Cardiac septum (tissue), 1 donor: ENCODE measurements at regions not wholly inside any gene's neighbourhood (a gene's known extent, or its start where the extent isn't known, plus 50 kb on each side); places are given as distances from the start of the nearest gene placed in this dataset.
"Not testable (repeated sequence)": the region's sequence is repeated elsewhere in the genome, so short reads cannot be mapped to it uniquely, and the experiment has no call there.

Experiments
- DNase-seq: peaks from one replicate; pipeline ENCODE4 v3.0.0-alpha.2; 2020; ENCODE audit warnings: low spot score
- intact Hi-C: fragments of 100-400 bp; cut with DNase I; formaldehyde crosslinking; loops from one replicate; pipeline ENCODE4 v1.14.0; 2022
- donor health status: DM: no; HTN: no; CAD: no.

DNA sequence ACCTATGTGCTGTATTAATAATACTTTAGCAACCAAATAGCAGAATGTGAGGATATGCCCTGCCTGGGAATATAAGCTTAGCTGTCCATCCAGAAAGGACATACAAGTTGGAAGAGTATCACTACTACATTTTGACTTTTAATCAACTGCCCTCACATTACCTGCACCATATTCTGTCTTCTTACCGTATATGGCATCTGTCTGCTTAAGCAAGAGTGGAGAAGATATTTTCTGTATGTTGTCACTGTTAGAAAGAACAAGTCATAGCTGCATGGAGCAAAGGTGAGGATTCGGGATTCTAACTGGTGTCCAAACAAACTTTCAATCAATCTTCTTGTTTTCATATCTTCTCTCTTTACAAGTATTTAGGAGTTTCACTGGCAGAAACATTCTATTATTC lies 929.5 kb upstream of the ROBO1 start:
- intact Hi-C loops, result no loop called here
- DNase-seq, result no peak

DNA sequence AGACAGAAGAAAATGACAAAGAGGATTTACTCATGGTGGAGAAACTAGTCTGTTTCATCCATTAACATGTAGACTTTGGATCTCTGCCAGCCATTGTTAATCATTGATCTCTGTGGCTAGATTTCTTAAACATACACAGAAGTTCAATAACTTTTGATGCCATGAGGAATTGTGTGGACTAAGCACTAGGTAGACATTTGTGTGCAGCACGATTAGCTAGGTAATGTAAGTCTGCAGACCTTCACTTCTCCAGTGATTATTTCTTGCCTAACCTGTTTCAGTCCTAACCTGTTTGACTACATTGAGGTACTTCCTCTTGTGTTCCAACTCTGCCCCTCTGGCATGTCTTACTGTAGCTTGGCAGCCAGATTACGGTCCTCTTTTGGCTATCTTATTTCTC lies 928.5 kb upstream of the ROBO1 start:
- intact Hi-C loops, result no loop called here
- DNase-seq, result no peak

GRCh38 chr3:80688814-80689213 lies 921.0 kb upstream of the ROBO1 start:
- DNase-seq, result no peak
- intact Hi-C loops, result no loop called here

DNA sequence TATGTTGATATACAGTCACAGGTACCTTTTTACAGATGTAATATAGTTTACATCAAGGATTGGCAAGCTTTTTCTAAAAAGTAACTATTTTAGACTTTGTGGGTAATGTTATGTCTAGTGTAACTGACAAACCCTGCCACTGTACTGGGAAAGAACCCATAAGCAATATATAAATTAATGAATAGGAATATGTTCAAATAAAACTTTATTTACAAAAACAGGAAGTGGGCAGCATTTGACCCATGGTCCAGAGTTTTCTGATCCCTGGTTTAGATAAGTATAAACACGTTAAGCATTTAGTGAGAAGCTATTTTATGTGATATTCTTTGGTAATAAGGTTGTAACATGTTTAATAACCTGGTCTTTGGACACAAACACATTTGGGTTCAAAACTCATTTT lies 915.2 kb upstream of the ROBO1 start:
- no peak for DNase-seq
- intact Hi-C loops, result no loop called here

DNA sequence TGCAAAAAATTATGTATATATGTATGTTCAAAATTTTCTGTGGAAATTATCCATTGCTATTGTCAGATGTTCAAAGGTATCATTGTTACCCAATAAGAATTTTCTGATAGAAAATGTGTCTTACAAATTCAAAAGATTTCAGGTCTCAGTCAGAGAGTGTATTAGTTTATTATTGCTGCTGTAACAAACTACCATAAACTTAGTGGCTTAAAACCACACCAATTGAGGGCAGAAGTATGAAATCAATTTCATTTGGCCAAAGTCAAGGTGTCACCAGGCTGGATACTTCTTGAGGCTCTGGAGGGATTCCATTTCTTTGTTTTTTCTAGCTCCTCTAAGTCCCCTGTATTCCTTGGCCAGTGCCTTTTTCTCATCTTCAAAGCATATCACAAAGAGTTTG lies 914.4 kb upstream of the ROBO1 start:
- intact Hi-C loops, result no loop called here
- no peak for DNase-seq

- intact Hi-C loops, result no loop called here
- DNase-seq, result no peak
These were observed 910.0 kb upstream of the ROBO1 start for GRCh38 chr3:80677796-80678195.

DNA sequence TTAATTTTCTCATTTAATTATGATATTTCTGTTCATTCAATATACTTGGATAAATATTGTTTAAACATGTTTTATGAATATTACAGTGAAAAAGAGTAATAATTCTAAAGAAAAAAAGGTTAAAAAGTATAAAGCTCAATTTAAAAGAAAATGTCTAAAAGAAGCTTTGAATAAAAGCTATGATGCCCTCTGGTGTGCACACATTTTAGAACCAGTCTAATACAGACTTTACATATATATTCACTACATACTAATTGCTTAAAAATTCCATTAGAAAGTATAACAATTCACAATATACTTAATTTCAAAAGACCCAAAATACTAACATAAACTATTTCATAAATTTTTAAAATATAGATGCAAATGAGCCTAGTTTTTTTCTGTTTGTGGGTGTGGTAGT lies 909.1 kb upstream of the ROBO1 start:
- intact Hi-C loops, result no loop called here
- no peak for DNase-seq

GRCh38 chr3:80676261-80676660 lies 908.5 kb upstream of the ROBO1 start:
- intact Hi-C loops, result no loop called here
- DNase-seq, result no peak

DNA sequence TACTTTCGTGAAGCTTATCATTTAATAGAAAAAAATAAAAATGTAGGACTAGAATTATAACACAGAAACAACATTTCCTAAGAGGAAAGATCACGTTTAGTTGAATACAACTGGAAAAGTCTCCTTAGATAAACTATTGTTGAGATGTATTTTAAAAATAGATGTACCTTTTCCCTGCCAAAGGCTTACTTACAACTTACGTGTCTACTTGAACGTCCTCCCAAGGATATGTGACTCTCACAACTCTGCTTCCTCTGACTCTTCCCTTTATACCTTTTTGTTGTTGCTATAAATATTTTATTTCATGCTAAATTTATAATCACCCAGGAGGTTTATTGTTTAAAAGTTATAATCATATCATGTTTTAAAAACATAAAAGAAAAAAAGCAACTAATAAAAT lies 908.0 kb upstream of the ROBO1 start:
- DNase-seq, result no peak
- intact Hi-C loops, result no loop called here

- no peak for DNase-seq
- intact Hi-C loops, result no loop called here
These were observed 900.9 kb upstream of the ROBO1 start for GRCh38 chr3:80668600-80669294.

- no peak for DNase-seq
- intact Hi-C loops, result no loop called here
These were observed 900.3 kb upstream of the ROBO1 start for GRCh38 chr3:80668100-80668499.

- intact Hi-C loops, result no loop called here
- no peak for DNase-seq
These were observed 895.6 kb upstream of the ROBO1 start for GRCh38 chr3:80663426-80663825.

GRCh38 chr3:80655216-80655615 lies 887.4 kb upstream of the ROBO1 start:
- no peak for DNase-seq
- intact Hi-C loops, result no loop called here

DNA sequence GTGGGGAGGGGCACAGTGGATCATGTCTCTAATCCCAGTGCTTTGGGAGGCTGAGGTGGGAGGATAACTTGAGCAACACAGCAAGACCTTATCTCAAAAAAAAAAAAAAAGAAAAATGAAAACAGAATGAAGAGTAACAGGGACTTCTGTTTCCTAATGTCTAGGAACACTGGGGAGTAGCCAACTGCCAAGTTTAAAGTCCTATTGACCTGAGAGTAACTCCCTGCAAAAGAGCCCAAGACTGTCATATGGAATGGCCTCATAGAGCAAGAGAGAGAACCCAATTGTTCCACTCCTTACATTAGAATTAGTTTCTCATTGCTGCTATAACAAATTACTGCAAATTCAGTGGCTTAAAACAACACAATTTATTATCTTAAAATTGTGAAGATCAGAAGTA lies 881.4 kb upstream of the ROBO1 start:
- DNase-seq, result no peak
- intact Hi-C loops, result no loop called here

GRCh38 chr3:80643421-80643820 lies 875.6 kb upstream of the ROBO1 start:
- intact Hi-C loops, result no loop called here

GRCh38 chr3:80618295-80619256 lies 850.8 kb upstream of the ROBO1 start:
- intact Hi-C loops, result no loop called here
- DNase-seq, result no peak

More at GRCh38 chr3:80643421-80643820, 875.6 kb upstream of the ROBO1 start:
- DNase-seq, result no peak

DNA sequence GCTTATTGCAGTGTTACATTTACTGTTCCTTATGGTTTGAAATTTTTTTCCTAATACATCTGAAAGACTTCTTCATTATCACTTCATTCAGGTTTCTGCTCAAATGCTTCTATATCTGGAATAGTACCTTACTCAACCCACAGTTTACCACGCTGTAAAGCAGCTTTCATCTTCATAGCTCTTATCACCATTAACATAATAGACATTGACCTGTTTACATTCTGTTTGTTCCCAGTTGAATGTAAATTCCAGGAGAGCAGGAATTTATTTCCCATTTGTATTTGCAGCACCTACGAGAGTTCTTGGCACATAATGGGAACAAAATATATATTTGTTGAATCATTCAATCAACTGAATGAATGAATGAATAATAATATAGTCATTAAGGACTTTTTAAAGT lies 844.6 kb upstream of the ROBO1 start:
- intact Hi-C loops, result no loop called here
- no peak for DNase-seq

GRCh38 chr3:80608072-80608471 lies 840.3 kb upstream of the ROBO1 start:
- DNase-seq, intact Hi-C loops: not testable (repeated sequence)

DNA sequence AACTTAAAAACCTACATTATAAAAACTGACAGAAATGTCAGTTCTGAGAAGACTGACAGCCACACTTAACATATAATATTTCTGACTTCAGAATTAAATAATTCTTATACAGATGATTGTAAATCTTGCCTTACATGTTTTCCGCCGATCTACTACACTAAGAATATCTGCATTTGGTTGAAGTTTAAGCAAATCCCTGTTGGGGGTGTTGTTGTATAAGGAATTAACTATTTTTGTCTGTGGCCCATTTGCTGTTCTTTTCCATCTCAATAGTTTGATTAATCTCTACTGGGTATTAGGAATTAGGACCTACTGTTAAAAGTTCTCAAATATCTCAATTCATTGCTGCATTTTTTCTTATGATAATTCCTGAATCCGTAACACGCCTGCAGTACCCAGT lies 838.3 kb upstream of the ROBO1 start:
- intact Hi-C loops, result no loop called here
- DNase-seq, result no peak

DNA sequence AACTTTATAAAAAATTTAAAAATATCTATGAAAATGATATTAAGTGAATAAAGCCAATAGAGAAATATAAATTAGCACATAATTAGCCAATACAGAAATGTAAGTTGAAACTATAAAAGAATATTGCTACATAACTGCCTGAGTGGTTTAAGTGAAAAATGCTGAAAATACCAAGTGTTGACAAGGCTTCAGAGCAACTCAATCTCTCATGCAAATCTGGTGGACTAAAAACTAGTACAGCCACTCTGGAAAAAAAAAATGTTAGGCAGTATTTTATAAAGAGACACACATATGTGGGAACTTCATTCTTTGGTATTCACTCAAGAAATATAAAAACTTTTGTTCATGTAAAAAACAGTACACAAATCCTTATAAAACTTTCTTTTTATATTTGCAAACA lies 833.7 kb upstream of the ROBO1 start:
- DNase-seq, result no peak
- intact Hi-C loops, result no loop called here

DNA sequence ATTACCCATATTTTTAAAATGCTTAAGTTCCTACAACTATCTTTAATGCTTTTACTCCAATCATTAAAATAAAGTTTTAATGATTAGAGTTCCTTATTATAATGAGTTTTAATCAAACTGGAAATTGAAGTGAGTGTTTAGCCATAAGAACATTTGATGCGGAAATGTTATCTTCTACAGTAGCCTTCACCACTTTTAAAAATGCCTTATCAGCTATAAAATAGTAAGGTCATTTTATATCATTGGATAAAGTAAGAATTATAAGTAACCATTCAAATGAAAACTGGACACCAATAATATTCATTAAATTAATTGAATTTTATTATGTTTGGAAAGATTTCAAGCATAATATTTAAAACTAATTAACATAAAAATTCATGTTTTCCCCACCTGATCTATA lies 825.0 kb upstream of the ROBO1 start:
- intact Hi-C loops, result no loop called here
- DNase-seq, result no peak
